HCT116 (cell line): ENCODE measurements at regions not wholly inside any gene's neighbourhood (a gene's known extent, or its start where the extent isn't known, plus 50 kb on each side); places are given as distances from the start of the nearest gene placed in this dataset.

Source experiments
- ATAC-seq: fragments of 200-7000 bp; cut with Tn5 transposase; 2 replicates; pipeline ENCODE4 v1.9.1; 2020; ENCODE audit warnings: mild to moderate bottlenecking, moderate library complexity
- BruUV-seq: library from RNA; stranded (reverse); fragments of 400-500 nt; replicated peaks from 2 replicates; lab custom pipeline; 2021; lab: Mats Ljungman, UMichigan
- CTCF ChIA-PET: fragments of 300-600 bp; sonication (Branson Sonifier 250); formaldehyde crosslinking; loops from one replicate; lab custom pipeline; 2021; ENCODE audit warnings: antibody characterized with exemption; lab: Charles Lee
- POLR2A ChIA-PET: fragments of 300-600, 350-600 bp; sonication (Branson Sonifier 250); formaldehyde crosslinking; loops from one replicate; lab custom pipeline; 2021; ENCODE audit warnings: antibody characterized with exemption; lab: Charles Lee
- RAD21 ChIA-PET, 2 experiments: fragments of 300-600 bp; sonication (Branson Sonifier 250); formaldehyde crosslinking; loops; one replicate each; lab custom pipeline; 2023; ENCODE audit warnings: low total read pairs in 2 of 2; ENCODE audit not compliant: uncharacterized antibody in 2 of 2, unreplicated experiment in 2 of 2, low non-redundant PET in 1 of 2; lab: Charles Lee
- DNase-seq: peaks from one replicate; pipeline ENCODE4 v3.0.0-alpha.2; 2010; ENCODE audit warnings: low read depth, low spot score
- H2AFZ ChIP-seq: fragments of 200-600 bp; shearing (Covaris generic), sonication (generic); 2 replicates; pipeline ENCODE4 v1.6.1; 2017; ENCODE audit warnings: low read depth, mixed run types, mixed read lengths, antibody characterized with exemption, low read length; ENCODE audit not compliant: poor library complexity, severe bottlenecking
- H3K27ac ChIP-seq: 2 replicates; pipeline ENCODE4 v1.5.1; 2012; ENCODE audit warnings: low read depth, low read length
- H3K27me3 ChIP-seq: fragments of 200-600 bp; sonication (generic); 2 replicates; pipeline ENCODE4 v1.6.1; 2016; ENCODE audit warnings: mixed run types, low read length, mixed read lengths; ENCODE audit not compliant: insufficient read depth
- H3K36me3 ChIP-seq, 2 experiments: fragments of 200-500 bp in 1 of 2; fragments of 200-600 bp in 1 of 2; sonication (Bioruptor generic) in 1 of 2; sonication (generic) in 1 of 2; 2 replicates each; pipeline versions ENCODE4 v1.5.1 to v1.6.1; 2014 to 2016; ENCODE audit warnings: low read length in 2 of 2, inconsistent platforms in 1 of 2, mixed read lengths in 1 of 2, mixed run types in 1 of 2; ENCODE audit not compliant: insufficient read depth in 2 of 2, control insufficient read depth in 1 of 2
- H3K4me1 ChIP-seq, 2 experiments: fragments of 200-600 bp in 1 of 2; sonication (generic) in 1 of 2; 2 replicates each; pipeline versions ENCODE4 v1.5.1 to v1.6.1; 2012 to 2017; ENCODE audit warnings: low read length in 2 of 2, inconsistent platforms in 1 of 2, mild to moderate bottlenecking in 1 of 2, mixed read lengths in 1 of 2, mixed run types in 1 of 2, moderate library complexity in 1 of 2; ENCODE audit not compliant: insufficient read depth in 2 of 2, control insufficient read depth in 1 of 2
- H3K4me2 ChIP-seq: fragments of 200-600 bp; sonication (generic); 2 replicates; pipeline ENCODE4 v1.6.1; 2017; ENCODE audit warnings: mixed run types, low read length, mixed read lengths
- H3K4me3 ChIP-seq, 2 experiments: fragments of 200-600 bp in 1 of 2; sonication (generic) in 1 of 2; replicated peaks in 1 of 2; 2 replicates each; pipeline ENCODE4 v1.5.1; 2011 to 2016; ENCODE audit warnings: low read length in 2 of 2, control low read depth in 1 of 2, low read depth in 1 of 2, mild to moderate bottlenecking in 1 of 2, mixed read lengths in 1 of 2, mixed run types in 1 of 2
- H3K79me2 ChIP-seq: fragments of 200-600 bp; sonication (generic); 2 replicates; pipeline ENCODE4 v1.6.1; 2017; ENCODE audit warnings: mild to moderate bottlenecking, mixed run types, low read length, moderate library complexity, mixed read lengths; ENCODE audit not compliant: insufficient read depth
- H3K9ac ChIP-seq: fragments of 200-600 bp; sonication (generic); 2 replicates; pipeline ENCODE4 v1.6.1; 2016; ENCODE audit warnings: low read length, mixed read lengths
- H3K9me2 ChIP-seq: fragments of 200-600 bp; sonication (generic), shearing (Covaris generic); 2 replicates; pipeline ENCODE4 v1.6.1; 2017; ENCODE audit warnings: mixed run types, mild to moderate bottlenecking, moderate library complexity; ENCODE audit not compliant: insufficient read depth
- H3K9me3 ChIP-seq, 2 experiments: fragments of 200-500 bp in 1 of 2; fragments of 200-600 bp in 1 of 2; sonication (Bioruptor generic) in 1 of 2; sonication (generic) in 1 of 2; 2 replicates each; pipeline ENCODE4 v1.6.1; 2014 to 2017; ENCODE audit warnings: low read length in 2 of 2, mixed read lengths in 2 of 2, inconsistent platforms in 1 of 2, low read depth in 1 of 2, mild to moderate bottlenecking in 1 of 2, mixed run types in 1 of 2, moderate library complexity in 1 of 2; ENCODE audit not compliant: control insufficient read depth in 1 of 2, insufficient read depth in 1 of 2
- H4K20me1 ChIP-seq: fragments of 200-600 bp; sonication (generic), shearing (Covaris generic); 2 replicates; pipeline ENCODE4 v1.6.1; 2017; ENCODE audit warnings: mixed run types, mild to moderate bottlenecking, moderate library complexity; ENCODE audit not compliant: insufficient read depth
- ATF3 ChIP-seq: IDR thresholded peaks from 2 replicates; pipeline ENCODE4 v1.6.1; 2012
- CBX3 ChIP-seq: IDR thresholded peaks from 2 replicates; pipeline ENCODE4 v1.6.1; 2012; ENCODE audit warnings: low read depth
- ELF1 ChIP-seq: IDR thresholded peaks from 2 replicates; pipeline ENCODE4 v1.6.1; 2012; ENCODE audit warnings: low read depth, borderline replicate concordance
- EZH2 ChIP-seq: fragments of 200-600 bp; sonication (generic); IDR thresholded peaks from 2 replicates; pipeline ENCODE4 v1.6.1; 2017; ENCODE audit warnings: antibody characterized with exemption, mixed run types
- EZH2phosphoT487 ChIP-seq: fragments of 200-600 bp; IDR thresholded peaks from 2 replicates; pipeline ENCODE4 v1.6.1; 2018; ENCODE audit warnings: antibody characterized with exemption, borderline replicate concordance
- FOSL1 ChIP-seq: IDR thresholded peaks from 2 replicates; pipeline ENCODE4 v1.6.1; 2012; ENCODE audit warnings: low read depth
- MAX ChIP-seq: IDR thresholded peaks from 2 replicates; pipeline ENCODE4 v1.6.1; 2012
- POLR2A ChIP-seq: IDR thresholded peaks from 2 replicates; pipeline ENCODE4 v1.7.0; 2011; ENCODE audit warnings: borderline replicate concordance; ENCODE audit not compliant: insufficient read depth, insufficient read length; ENCODE audit errors: extremely low read depth
- RAD21 ChIP-seq: IDR thresholded peaks from 2 replicates; pipeline ENCODE4 v1.6.1; 2012; ENCODE audit warnings: low read depth, mild to moderate bottlenecking
- REST ChIP-seq: IDR thresholded peaks from 2 replicates; pipeline ENCODE4 v1.6.1; 2012; ENCODE audit warnings: low read depth
- SIN3A ChIP-seq: IDR thresholded peaks from 2 replicates; pipeline ENCODE4 v1.6.1; 2012; ENCODE audit warnings: low read depth
- SP1 ChIP-seq: IDR thresholded peaks from 2 replicates; pipeline ENCODE4 v1.6.1; 2012; ENCODE audit warnings: low read depth
- TCF7L2 ChIP-seq: IDR thresholded peaks from 2 replicates; pipeline ENCODE4 v1.7.0; 2011; ENCODE audit warnings: borderline replicate concordance, inconsistent platforms; ENCODE audit not compliant: insufficient read depth, insufficient read length; ENCODE audit errors: extremely low read depth
- YY1 ChIP-seq: IDR thresholded peaks from 2 replicates; pipeline ENCODE4 v1.6.1; 2011; ENCODE audit warnings: low read length, low read depth, moderate library complexity, mild to moderate bottlenecking; ENCODE audit not compliant: insufficient replicate concordance; ENCODE audit errors: extremely low read depth
- ZFX ChIP-seq: fragments of 450-650 bp; IDR thresholded peaks from 2 replicates; pipeline ENCODE4 v1.6.1; 2017
- ZNF274 ChIP-seq: fragments of 200-500 bp; sonication (Bioruptor generic); IDR thresholded peaks from 2 replicates; pipeline ENCODE4 v1.6.1; 2014; ENCODE audit warnings: mild to moderate bottlenecking, low read depth, low read length, inconsistent platforms
- intact Hi-C: fragments of 100-400 bp; cut with micrococcal nuclease; formaldehyde crosslinking; loops from 2 replicates; pipeline ENCODE4 v1.10.0; 2022

GRCh38 chrY:15561501-15562289 lies 1037.4 kb downstream of the NLGN4Y start:
- Histone ChIP-seq H3K9ac (no peak overlapping the region), H2AFZ (no peak overlapping the region), H3K27ac (no peak overlapping the region), H3K4me3 (no peak overlapping the region), H3K9me3 (no peaks in the 10 kb centered on the region), H3K4me1 (no peaks in the 10 kb centered on the region), H4K20me1 (no peaks in the 10 kb centered on the region), H3K27me3 (no peaks in the 10 kb centered on the region), H3K9me2 (no peaks in the 10 kb centered on the region), H3K4me2 (no peak overlapping the region)
- ChIA-PET CTCF (no interaction called here), RAD21 (no interaction called here), POLR2A (no interaction called here)
- DNase-seq (no peak), ATAC-seq (no peak)
- BruUV-seq, result no TSS peak
- intact Hi-C loops, result no loop called here
- no peak for TF ChIP-seq SIN3A
- no peak for TF ChIP-seq RAD21
- TF ChIP-seq SP1, result no peak
- TF ChIP-seq ELF1, result no peak
- TF ChIP-seq MAX, result no peak
- TF ChIP-seq POLR2A, result no peak
- TF ChIP-seq ZNF274, result no peak
- TF ChIP-seq ATF3, result no peak
- TF ChIP-seq CBX3, result no peak
- no peak for TF ChIP-seq TCF7L2
- TF ChIP-seq EZH2phosphoT487, result no peak
- no peak for TF ChIP-seq REST
- TF ChIP-seq ZFX, result no peak
- TF ChIP-seq FOSL1, result no peak
- TF ChIP-seq YY1, result no peak
- TF ChIP-seq EZH2, result no peak
- TF ChIP-seq, all 23 proteins: peak for 0
- H3K79me2 ChIP-seq, result no peaks in the 10 kb centered on the region
- no peaks in the 10 kb centered on the region for H3K36me3 ChIP-seq
